NCI-H526 treated with DMSO at 0.1 percent for 48 hours (cell line): ENCODE measurements at regions not wholly inside any gene's neighbourhood (a gene's known extent, or its start where the extent isn't known, plus 50 kb on each side); places are given as distances from the start of the nearest gene placed in this dataset.
"Not testable (repeated sequence)": the region's sequence is repeated elsewhere in the genome, so short reads cannot be mapped to it uniquely, and the experiment has no call there.

Source experiments
- DNase-seq: peaks from one replicate; lab custom pipeline; 2025; lab: John Stamatoyannopoulos, UW

GRCh38 chr14:38062223-38062622, 145.5 kb upstream of the SSTR1 start:
- DNase-seq, result not testable (repeated sequence)

- DNase-seq, result no peak
These were observed 143.9 kb upstream of the SSTR1 start for GRCh38 chr14:38063711-38064320.

- DNase-seq, result no peak
These were observed 142.5 kb upstream of the SSTR1 start for GRCh38 chr14:38065106-38065762.

GRCh38 chr14:38070061-38070588, 137.6 kb upstream of the SSTR1 start:
- DNase-seq, result no peak

GRCh38 chr14:38073641-38074040, 134.1 kb upstream of the SSTR1 start:
- no peak for DNase-seq

GRCh38 chr14:38074081-38074480, 133.6 kb upstream of the SSTR1 start:
- DNase-seq, result no peak

GRCh38 chr14:38074754-38075153, 132.9 kb upstream of the SSTR1 start:
- DNase-seq, result no peak

- DNase-seq, result no peak
These were observed 129.3 kb upstream of the SSTR1 start for GRCh38 chr14:38078393-38078792.

- no peak for DNase-seq
These were observed 128.4 kb upstream of the SSTR1 start for GRCh38 chr14:38079268-38079667.

- DNase-seq, result no peak
These were observed 127.8 kb upstream of the SSTR1 start for GRCh38 chr14:38079886-38080285.

- DNase-seq, result no peak
These were observed 127.0 kb upstream of the SSTR1 start for GRCh38 chr14:38080696-38081095.

- DNase-seq, result peak; percentile 93
These were observed 124.7 kb upstream of the SSTR1 start for GRCh38 chr14:38083039-38083438.

- no peak for DNase-seq
These were observed 118.6 kb upstream of the SSTR1 start for GRCh38 chr14:38089123-38089522.

GRCh38 chr14:38090506-38090905, 117.2 kb upstream of the SSTR1 start:
- DNase-seq, result no peak

GRCh38 chr14:38098074-38098836, 109.4 kb upstream of the SSTR1 start:
- no peak for DNase-seq

- DNase-seq, result no peak
These were observed 106.0 kb upstream of the SSTR1 start for GRCh38 chr14:38101679-38102078.

GRCh38 chr14:38103542-38104225, 104.0 kb upstream of the SSTR1 start:
- no peak for DNase-seq

- no peak for DNase-seq
These were observed 102.5 kb upstream of the SSTR1 start for GRCh38 chr14:38105106-38105702.

- DNase-seq, result no peak
These were observed 100.5 kb upstream of the SSTR1 start for GRCh38 chr14:38107216-38107631.

GRCh38 chr14:38108681-38109080, 99.0 kb upstream of the SSTR1 start:
- no peak for DNase-seq

GRCh38 chr14:38110258-38110657, 97.4 kb upstream of the SSTR1 start:
- no peak for DNase-seq

GRCh38 chr14:38111046-38111445, 96.7 kb upstream of the SSTR1 start:
- DNase-seq, result no peak
